ENCODE measurements at regions not wholly inside any gene's neighbourhood (a gene's known extent, or its start where the extent isn't known, plus 50 kb on each side); places are given as distances from the start of the nearest gene placed in this dataset.

GRCh38 chr3:22170370-22170769 lies 419.4 kb upstream of the ZNF385D start:
- Histone ChIP-seq H3K4me3 (no peak overlapping the region), H3K9me3 (no peaks in the 10 kb centered on the region), H3K4me1 (no peaks in the 10 kb centered on the region), H3K27me3 (peaks cover 0 to 7% of the 10 kb centered on the region in 2 donors), H3K36me3 (no peaks in the 10 kb centered on the region), H3K27ac (no peak overlapping the region)
- DNase-seq: no peak
- TF ChIP-seq CTCF (IDR thresholded peaks at IDR 0.05) (no peak), POLR2A (IDR thresholded peaks at IDR 0.05) (no peak)
- intact Hi-C loops (cut with DNase I; ENCODE audit: low total_unique reads): no loop called here

GRCh38 chr3:22172964-22173363 lies 422.0 kb upstream of the ZNF385D start:
- Histone ChIP-seq H3K4me3 (no peak overlapping the region), H3K9me3 (no peaks in the 10 kb centered on the region), H3K27me3 (peaks cover 0 to 7% of the 10 kb centered on the region in 2 donors), H3K36me3 (no peaks in the 10 kb centered on the region), H3K27ac (no peak overlapping the region), H3K4me1 (no peaks in the 10 kb centered on the region)
- TF ChIP-seq CTCF (IDR thresholded peaks at IDR 0.05): no peak
- TF ChIP-seq POLR2A (IDR thresholded peaks at IDR 0.05): no peak
- DNase-seq: no peak
- intact Hi-C loops (cut with DNase I; ENCODE audit: low total_unique reads): no loop called here

- TF ChIP-seq CTCF (IDR thresholded peaks at IDR 0.05) (no peak), POLR2A (IDR thresholded peaks at IDR 0.05) (no peak)
- no peak for DNase-seq
- no peaks in the 10 kb centered on the region for H3K4me1 ChIP-seq
- H3K27ac ChIP-seq: no peak overlapping the region
- H3K27me3 ChIP-seq: no peaks in the 10 kb centered on the region
- H3K36me3 ChIP-seq: no peaks in the 10 kb centered on the region
- H3K9me3 ChIP-seq: no peaks in the 10 kb centered on the region
- no peak overlapping the region for H3K4me3 ChIP-seq
- intact Hi-C loops (cut with DNase I; ENCODE audit: low total_unique reads): no loop called here
Measured at GRCh38 chr3:22175947-22176346, 424.9 kb upstream of the ZNF385D start.

GRCh38 chr3:22176911-22177310 lies 425.9 kb upstream of the ZNF385D start:
- Histone ChIP-seq H3K27ac (no peak overlapping the region), H3K27me3 (no peaks in the 10 kb centered on the region), H3K4me3 (no peak overlapping the region), H3K9me3 (no peaks in the 10 kb centered on the region), H3K36me3 (no peaks in the 10 kb centered on the region), H3K4me1 (no peaks in the 10 kb centered on the region)
- intact Hi-C loops (cut with DNase I; ENCODE audit: low total_unique reads): no loop called here
- TF ChIP-seq POLR2A (IDR thresholded peaks at IDR 0.05): no peak
- no peak for DNase-seq

GRCh38 chr3:22189616-22190015 lies 438.6 kb upstream of the ZNF385D start:
- no peaks in the 10 kb centered on the region for H3K36me3 ChIP-seq
- H3K9me3 ChIP-seq: no peaks in the 10 kb centered on the region
- DNase-seq: no peak
- no peak overlapping the region for H3K4me3 ChIP-seq
- TF ChIP-seq CTCF (IDR thresholded peaks at IDR 0.05) (no peak), POLR2A (IDR thresholded peaks at IDR 0.05) (no peak)
- no peaks in the 10 kb centered on the region for H3K4me1 ChIP-seq
- no peaks in the 10 kb centered on the region for H3K27me3 ChIP-seq
- intact Hi-C loops (cut with DNase I; ENCODE audit: low total_unique reads): no loop called here
- no peak overlapping the region for H3K27ac ChIP-seq

- no peak overlapping the region for H3K4me3 ChIP-seq
- no peak overlapping the region for H3K27ac ChIP-seq
- intact Hi-C loops (cut with DNase I; ENCODE audit: low total_unique reads): loop anchor here (5.0 kb wide), 1 partner anchor 67 kb away; no protein-coding TSS in a partner anchor
- H3K4me1 ChIP-seq: no peaks in the 10 kb centered on the region
- TF ChIP-seq CTCF (IDR thresholded peaks at IDR 0.05): no peak
- TF ChIP-seq POLR2A (IDR thresholded peaks at IDR 0.05): no peak
- no peak for DNase-seq
- H3K9me3 ChIP-seq: no peaks in the 10 kb centered on the region
- no peaks in the 10 kb centered on the region for H3K27me3 ChIP-seq
- H3K36me3 ChIP-seq: no peaks in the 10 kb centered on the region
Measured at GRCh38 chr3:22199095-22199494, 448.1 kb upstream of the ZNF385D start.
